Upper lobe of left lung (tissue), 6 donors: ENCODE measurements at regions not wholly inside any gene's neighbourhood (a gene's known extent, or its start where the extent isn't known, plus 50 kb on each side); places are given as distances from the start of the nearest gene placed in this dataset.
"Not testable (repeated sequence)": the region's sequence is repeated elsewhere in the genome, so short reads cannot be mapped to it uniquely, and the experiment has no call there.

ENCODE experiments used
- ATAC-seq, 2 donors: fragments of 200-7000 bp; cut with Tn5 transposase; one replicate each; pipeline ENCODE4 v1.9.1; 2022; ENCODE audit warnings: mild to moderate bottlenecking in 2 of 2, moderate library complexity in 2 of 2; ENCODE audit not compliant: low FRiP score in 2 of 2
- DNase-seq, 2 donors: peaks; one replicate each; pipeline ENCODE4 v3.0.0-alpha.2; 2019 to 2020
- H3K27ac ChIP-seq, 4 donors: fragments of 200-600 bp; sonication (generic); one replicate each; pipeline ENCODE4 v1.5.1; 2016 to 2019
- H3K27me3 ChIP-seq, 4 donors: fragments of 200-600 bp; sonication (generic); one replicate each; pipeline ENCODE4 v1.5.1; 2017 to 2019
- H3K36me3 ChIP-seq, 4 donors: fragments of 200-600 bp; sonication (generic); one replicate each; pipeline ENCODE4 v1.5.1; 2016 to 2019
- H3K4me1 ChIP-seq, 4 donors: fragments of 200-600 bp; sonication (generic); one replicate each; pipeline ENCODE4 v1.5.1; 2018 to 2019
- H3K4me3 ChIP-seq, 4 donors: fragments of 200-600 bp; sonication (generic); one replicate each; pipeline ENCODE4 v1.5.1; 2017 to 2019; ENCODE audit warnings: mild to moderate bottlenecking in 2 of 4, moderate library complexity in 1 of 4
- H3K9me3 ChIP-seq, 4 donors: fragments of 200-600 bp; sonication (generic); one replicate each; pipeline ENCODE4 v1.5.1; 2018 to 2019
- CTCF ChIP-seq, 6 experiments: fragments of 450-650 bp in 4 of 6; fragments of 200-600 bp in 2 of 6; sonication (generic) in 2 of 6; IDR thresholded peaks; one replicate each; pipeline ENCODE4 v1.5.1; 2016 to 2019; ENCODE audit warnings: antibody characterized with exemption in 6 of 6
- EP300 ChIP-seq, 4 donors: sonication (generic); formaldehyde crosslinking; IDR thresholded peaks; one replicate each; pipeline ENCODE4 v1.5.1; 2017; ENCODE audit warnings: antibody characterized with exemption in 4 of 4, control low read depth in 2 of 4
- POLR2A ChIP-seq, 4 donors: fragments of 450-650 bp; IDR thresholded peaks; one replicate each; pipeline ENCODE4 v1.5.1; 2016 to 2017; ENCODE audit warnings: antibody characterized with exemption in 4 of 4, mild to moderate bottlenecking in 2 of 4
- POLR2AphosphoS5 ChIP-seq, 2 donors: sonication (generic); formaldehyde crosslinking; IDR thresholded peaks; one replicate each; pipeline ENCODE4 v1.5.1; 2017; ENCODE audit warnings: antibody characterized with exemption in 2 of 2
- WGBS, 2 donors: methylation state at CpG; one replicate each; pipeline ENCODE4 v1.1.5; 2017 to 2018; 5-methylcytosine and 5-hydroxymethylcytosine counted together
- donor health status: DM: no; HTN: no; CAD: no; lungs with moderate emphysema.
- donor health status: DM: no; HTN: yes; CAD: no; lungs with severe emphysema.

- Histone ChIP-seq H3K4me3 (no peak overlapping the region), H3K4me1 (no peaks in the 10 kb centered on the region), H3K36me3 (no peaks in the 10 kb centered on the region), H3K27me3 (no peaks in the 10 kb centered on the region), H3K27ac (no peak overlapping the region), H3K9me3 (no peaks in the 10 kb centered on the region)
- DNase-seq = no peak
- no peak for TF ChIP-seq POLR2AphosphoS5 (IDR thresholded peaks at IDR 0.05)
- TF ChIP-seq EP300 (IDR thresholded peaks at IDR 0.05) = no peak
- TF ChIP-seq POLR2A (IDR thresholded peaks at IDR 0.05) = no peak
- TF ChIP-seq CTCF (IDR thresholded peaks at IDR 0.05) = no peak
- WGBS, 2 donors = 77% methylated on average over 5 of the region's 5 CpGs
- ATAC-seq = no peak
Measured at GRCh38 chr12:63508543-63508942, 159.8 kb downstream of the DPY19L2 start.

GRCh38 chr12:63499567-63499966 is 168.7 kb downstream of the DPY19L2 start:
- ATAC-seq = no peak
- no peak overlapping the region for H3K4me3 ChIP-seq
- no peaks in the 10 kb centered on the region for H3K27me3 ChIP-seq
- H3K9me3 ChIP-seq = no peaks in the 10 kb centered on the region
- DNase-seq = peak in 1 of 2 donors; percentile 35
- TF ChIP-seq POLR2A (IDR thresholded peaks at IDR 0.05) (no peak), POLR2AphosphoS5 (IDR thresholded peaks at IDR 0.05) (no peak), CTCF (IDR thresholded peaks at IDR 0.05) (no peak)
- WGBS, 2 donors = 85 to 86% methylated on average over 6 of the region's 6 CpGs
- H3K4me1 ChIP-seq = no peaks in the 10 kb centered on the region
- H3K36me3 ChIP-seq = no peaks in the 10 kb centered on the region
- no peak overlapping the region for H3K27ac ChIP-seq

GRCh38 chr12:63498239-63498638 is 170.1 kb downstream of the DPY19L2 start:
- no peak for TF ChIP-seq CTCF (IDR thresholded peaks at IDR 0.05)
- H3K9me3 ChIP-seq = no peaks in the 10 kb centered on the region
- H3K27me3 ChIP-seq = no peaks in the 10 kb centered on the region
- no peaks in the 10 kb centered on the region for H3K4me1 ChIP-seq
- no peak overlapping the region for H3K4me3 ChIP-seq
- ATAC-seq (no peak), DNase-seq (no peak)
- H3K36me3 ChIP-seq = no peaks in the 10 kb centered on the region
- H3K27ac ChIP-seq = no peak overlapping the region

- Histone ChIP-seq H3K4me3 (no peak overlapping the region), H3K9me3 (no peaks in the 10 kb centered on the region), H3K27me3 (no peaks in the 10 kb centered on the region), H3K27ac (no peak overlapping the region), H3K36me3 (no peaks in the 10 kb centered on the region), H3K4me1 (no peaks in the 10 kb centered on the region)
- 52 to 53% methylated on average over 2 of the region's 2 CpGs for WGBS, 2 donors
- no peak for ATAC-seq
- no peak for DNase-seq
- TF ChIP-seq POLR2AphosphoS5 (IDR thresholded peaks at IDR 0.05) (no peak), POLR2A (IDR thresholded peaks at IDR 0.05) (no peak), CTCF (IDR thresholded peaks at IDR 0.05) (no peak), EP300 (IDR thresholded peaks at IDR 0.05) (no peak)
Measured at GRCh38 chr12:63496654-63497053, 171.6 kb downstream of the DPY19L2 start.

GRCh38 chr12:63495974-63496373 is 172.3 kb downstream of the DPY19L2 start:
- ATAC-seq = no peak
- WGBS, 2 donors = 50 to 67% methylated on average over 1 of the region's 1 CpG

GRCh38 chr12:63493357-63493756 is 174.9 kb downstream of the DPY19L2 start:
- not testable (repeated sequence) for H3K27me3 ChIP-seq, DNase-seq, H3K9me3 ChIP-seq, H3K4me1 ChIP-seq, H3K27ac ChIP-seq, H3K4me3 ChIP-seq, ATAC-seq, H3K36me3 ChIP-seq
- WGBS, 2 donors = 72 to 94% methylated on average over 3 to 4 of the region's 4 CpGs

More at GRCh38 chr12:63495974-63496373, 172.3 kb downstream of the DPY19L2 start:
- H3K4me3 ChIP-seq = no peak overlapping the region
- H3K36me3 ChIP-seq = no peaks in the 10 kb centered on the region
- no peaks in the 10 kb centered on the region for H3K27me3 ChIP-seq
- DNase-seq = no peak
- no peak for TF ChIP-seq POLR2AphosphoS5 (IDR thresholded peaks at IDR 0.05)
- no peak for TF ChIP-seq CTCF (IDR thresholded peaks at IDR 0.05)
- TF ChIP-seq EP300 (IDR thresholded peaks at IDR 0.05) = no peak
- no peak for TF ChIP-seq POLR2A (IDR thresholded peaks at IDR 0.05)
- no peaks in the 10 kb centered on the region for H3K4me1 ChIP-seq
- no peak overlapping the region for H3K27ac ChIP-seq
- H3K9me3 ChIP-seq = no peaks in the 10 kb centered on the region
